Renal cortical epithelial cell (primary cell): ENCODE measurements at regions not wholly inside any gene's neighbourhood (a gene's known extent, or its start where the extent isn't known, plus 50 kb on each side); places are given as distances from the start of the nearest gene placed in this dataset.
"Not testable (repeated sequence)": the region's sequence is repeated elsewhere in the genome, so short reads cannot be mapped to it uniquely, and the experiment has no call there.

Experiments
- DNase-seq: peaks from one replicate; pipeline ENCODE4 v3.0.0-alpha.2; 2011; ENCODE audit warnings: low read depth

- no peak for DNase-seq
These were observed 309.2 kb upstream of the SATB1 start for GRCh38 chr3:18734309-18734708.

GRCh38 chr3:18732474-18732873, 307.3 kb upstream of the SATB1 start:
- DNase-seq = no peak

- DNase-seq = no peak
These were observed 305.4 kb upstream of the SATB1 start for GRCh38 chr3:18730491-18730890.

- no peak for DNase-seq
These were observed 304.5 kb upstream of the SATB1 start for GRCh38 chr3:18729671-18730070.

- DNase-seq = peak; percentile 38
These were observed 300.7 kb upstream of the SATB1 start for GRCh38 chr3:18725668-18726407.

GRCh38 chr3:18724456-18724855, 299.3 kb upstream of the SATB1 start:
- no peak for DNase-seq

- no peak for DNase-seq
These were observed 298.2 kb upstream of the SATB1 start for GRCh38 chr3:18723206-18723810.

- no peak for DNase-seq
These were observed 295.4 kb upstream of the SATB1 start for GRCh38 chr3:18720543-18720942.

- no peak for DNase-seq
These were observed 292.5 kb upstream of the SATB1 start for GRCh38 chr3:18717598-18717997.

- DNase-seq = no peak
These were observed 291.7 kb upstream of the SATB1 start for GRCh38 chr3:18716821-18717220.

- no peak for DNase-seq
These were observed 291.0 kb upstream of the SATB1 start for GRCh38 chr3:18716101-18716500.

GRCh38 chr3:18715208-18715607, 290.1 kb upstream of the SATB1 start:
- DNase-seq = no peak

GRCh38 chr3:18713577-18713951, 288.4 kb upstream of the SATB1 start:
- no peak for DNase-seq

GRCh38 chr3:18712713-18713576, 287.8 kb upstream of the SATB1 start:
- DNase-seq = no peak

GRCh38 chr3:18704326-18704725, 279.2 kb upstream of the SATB1 start:
- no peak for DNase-seq

- DNase-seq = no peak
These were observed 278.7 kb upstream of the SATB1 start for GRCh38 chr3:18703798-18704197.

GRCh38 chr3:18693588-18694329, 268.6 kb upstream of the SATB1 start:
- not testable (repeated sequence) for DNase-seq

GRCh38 chr3:18687286-18687685, 262.1 kb upstream of the SATB1 start:
- DNase-seq = no peak

- no peak for DNase-seq
These were observed 258.8 kb upstream of the SATB1 start for GRCh38 chr3:18683900-18684299.

GRCh38 chr3:18681818-18682345, 256.7 kb upstream of the SATB1 start:
- no peak for DNase-seq

- no peak for DNase-seq
These were observed 255.6 kb upstream of the SATB1 start for GRCh38 chr3:18680758-18681157.

- no peak for DNase-seq
These were observed 254.1 kb upstream of the SATB1 start for GRCh38 chr3:18679238-18679637.
